HG03565 (cell line): ENCODE measurements at regions not wholly inside any gene's neighbourhood (a gene's known extent, or its start where the extent isn't known, plus 50 kb on each side); places are given as distances from the start of the nearest gene placed in this dataset.

Source experiments
- ATAC-seq: cut with Tn5 transposase; IDR thresholded peaks from one replicate; pipeline ENCODE4 v1.9.1; 2021; ENCODE audit warnings: mild to moderate bottlenecking, moderate library complexity; ENCODE audit not compliant: unreplicated experiment

DNA sequence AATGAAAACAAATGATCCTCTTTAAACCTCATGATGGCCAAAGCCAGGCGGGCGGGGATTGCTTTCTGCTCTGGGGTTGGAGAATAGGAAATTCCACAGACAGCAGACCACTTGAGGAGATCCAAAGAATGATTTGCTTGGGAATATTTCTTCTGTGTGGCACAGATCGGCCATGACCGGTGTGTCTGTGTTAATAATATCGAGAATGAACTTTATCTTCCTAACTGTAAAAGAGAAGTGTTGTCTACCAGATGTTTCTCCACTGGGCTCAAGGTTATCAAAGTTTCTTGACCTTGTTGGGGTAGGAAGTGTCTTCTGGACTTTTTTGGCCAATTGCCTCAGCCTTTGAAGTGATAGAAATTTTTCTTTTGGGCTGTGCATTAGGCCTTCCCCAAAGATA lies 186.6 kb upstream of the ZFHX3 start:
- ATAC-seq, result no peak

DNA sequence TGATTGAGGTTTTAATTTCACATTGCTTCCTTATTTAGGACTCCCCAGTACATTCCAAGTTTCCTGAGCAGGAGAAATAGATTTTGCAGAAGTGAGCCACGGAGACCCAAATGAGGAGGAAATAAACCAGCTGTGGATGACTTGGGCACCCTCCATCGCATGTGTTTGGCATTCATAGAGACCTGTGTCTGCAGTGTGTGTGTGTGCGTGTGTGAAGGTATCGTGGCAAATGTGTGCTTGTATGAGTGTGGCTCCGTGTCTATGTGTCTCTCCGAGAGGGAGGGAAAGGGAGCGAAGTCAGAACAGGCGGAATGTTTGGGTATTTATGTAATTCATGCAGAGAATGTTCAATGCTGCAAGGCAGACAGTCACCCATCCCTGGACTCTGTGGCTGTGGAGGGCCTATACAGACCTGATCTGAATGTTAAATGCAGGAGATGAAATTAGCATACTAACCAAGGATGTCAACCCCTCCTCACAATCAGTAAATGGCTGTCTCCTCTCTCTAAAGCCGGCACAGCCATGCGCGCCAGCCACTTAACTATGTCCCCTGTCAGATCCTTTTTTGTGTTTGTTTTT lies 186.0 kb upstream of the ZFHX3 start:
- ATAC-seq, result no peak

DNA sequence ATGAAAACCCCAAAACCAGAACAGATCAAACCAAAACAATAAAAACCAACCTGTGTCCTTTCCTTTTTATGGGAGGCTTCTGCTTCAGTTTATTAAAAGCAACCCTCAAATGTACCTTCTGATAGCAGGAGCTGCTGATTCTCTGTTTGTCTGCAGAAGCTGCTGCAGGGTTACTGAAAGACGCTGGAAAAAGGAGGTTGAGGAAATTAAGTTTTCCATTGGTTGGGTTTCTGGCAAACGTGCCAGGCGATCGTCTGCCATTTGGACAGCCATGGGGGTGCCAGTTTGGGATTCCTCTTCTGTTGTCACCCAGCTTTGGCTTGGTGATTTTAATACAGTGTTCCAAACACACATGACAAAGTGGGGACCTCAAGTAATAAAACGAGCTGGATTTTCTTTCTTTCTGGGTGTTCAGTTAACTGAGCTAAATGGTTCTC lies 185.4 kb upstream of the ZFHX3 start:
- no peak for ATAC-seq

DNA sequence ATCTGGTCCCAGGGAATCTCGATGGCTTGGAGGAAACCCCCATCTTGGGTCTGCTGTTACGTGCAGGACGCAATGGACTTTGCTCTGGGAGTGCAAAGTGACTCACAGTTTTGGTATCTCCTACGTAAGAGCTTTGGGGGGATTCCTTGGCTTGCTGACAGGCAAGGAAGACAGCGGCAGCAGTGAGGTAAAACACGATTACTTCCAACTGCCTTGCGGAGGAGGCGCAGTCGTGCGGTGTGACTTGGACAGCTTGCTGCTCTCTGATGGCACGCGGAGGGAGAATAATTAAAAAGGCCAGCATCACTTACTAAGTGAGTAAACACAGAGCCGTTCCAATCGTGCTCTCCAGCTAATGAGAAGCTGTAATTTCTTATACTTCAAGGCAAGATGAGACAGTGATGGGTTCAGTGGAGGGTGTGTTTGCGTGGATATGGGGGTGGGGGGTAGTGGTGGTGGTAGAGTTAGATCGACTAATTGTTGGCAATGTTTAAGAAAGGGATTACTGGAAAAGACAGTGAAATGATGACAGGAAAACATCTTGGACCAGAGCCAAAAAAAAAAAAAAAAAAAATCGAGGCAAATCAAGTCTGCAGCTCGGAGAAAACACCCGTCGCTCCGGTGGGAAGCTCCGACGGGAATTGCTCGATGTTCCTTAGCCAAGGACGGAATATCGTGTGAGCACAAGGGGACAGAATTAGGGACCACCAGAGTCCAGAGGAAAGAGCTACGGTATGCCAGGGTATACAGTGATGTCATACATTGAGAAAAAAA lies 184.8 kb upstream of the ZFHX3 start:
- ATAC-seq, result no peak

DNA sequence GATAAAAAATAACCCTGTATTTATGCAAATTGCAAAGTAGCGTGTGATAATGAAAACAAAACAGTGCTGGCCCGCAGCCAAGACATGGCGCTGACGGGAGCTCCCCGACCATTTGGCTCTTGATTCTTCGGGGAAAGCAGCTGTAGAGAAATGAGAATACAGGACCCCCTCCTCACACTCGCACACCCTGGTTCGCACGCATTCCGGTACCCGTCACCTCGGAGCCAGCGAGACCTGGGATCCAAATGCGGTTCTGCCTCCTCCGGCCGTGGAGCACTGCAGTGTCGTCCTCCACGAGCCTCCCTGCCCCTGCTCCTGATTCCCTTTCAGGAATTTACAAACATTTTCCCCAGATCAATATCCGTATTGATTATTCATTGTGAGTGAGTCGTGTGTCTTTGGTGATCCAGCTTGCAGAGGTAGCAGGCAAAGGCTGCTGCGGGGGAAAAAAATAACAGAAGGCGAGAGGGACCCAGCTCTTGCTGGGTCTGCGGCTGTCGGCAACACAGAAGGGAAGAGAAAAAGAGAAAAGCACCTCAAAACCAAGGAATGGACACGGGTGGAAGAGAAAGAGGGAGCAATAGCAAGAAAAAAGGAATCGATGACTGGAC lies 184.1 kb upstream of the ZFHX3 start:
- ATAC-seq, result no peak

DNA sequence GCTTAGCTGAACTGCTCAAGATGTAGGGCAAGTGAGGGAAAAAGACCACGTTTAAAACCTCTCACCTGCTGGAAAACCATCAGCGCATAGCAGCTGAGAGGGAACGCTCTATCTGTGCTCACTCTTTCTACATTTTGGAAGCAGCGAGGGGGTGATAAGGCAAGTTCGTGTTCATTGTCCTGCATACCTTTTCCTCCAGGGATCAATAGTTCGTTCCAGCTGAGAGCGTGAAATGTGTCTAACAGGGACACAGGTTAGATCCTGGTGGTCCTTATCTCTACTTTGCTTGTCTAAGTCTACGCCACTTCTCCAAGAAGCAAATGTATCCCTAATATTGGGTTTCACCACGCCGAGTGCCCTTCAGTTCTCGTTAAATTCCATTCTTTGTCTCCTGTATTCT lies 183.5 kb upstream of the ZFHX3 start:
- no peak for ATAC-seq

DNA sequence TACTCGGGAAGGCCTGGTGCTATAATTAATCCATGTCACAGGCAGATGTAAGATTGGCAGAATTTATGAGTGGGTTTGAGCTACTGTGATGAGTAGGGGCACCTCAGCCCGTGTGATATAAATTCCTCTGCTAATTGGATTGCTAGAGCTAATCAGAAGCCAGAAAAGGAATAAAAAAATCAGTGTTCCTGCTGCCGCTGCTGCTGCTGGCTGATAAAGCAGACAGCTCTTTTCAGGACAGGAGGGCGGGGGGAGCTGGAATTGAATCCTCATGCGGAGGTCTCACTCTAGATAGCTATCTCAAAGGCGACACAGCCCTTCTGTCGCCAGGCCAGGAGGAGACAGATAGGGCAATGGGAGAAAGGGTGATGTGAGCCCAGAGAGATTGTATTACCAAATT lies 182.7 kb upstream of the ZFHX3 start:
- no peak for ATAC-seq

DNA sequence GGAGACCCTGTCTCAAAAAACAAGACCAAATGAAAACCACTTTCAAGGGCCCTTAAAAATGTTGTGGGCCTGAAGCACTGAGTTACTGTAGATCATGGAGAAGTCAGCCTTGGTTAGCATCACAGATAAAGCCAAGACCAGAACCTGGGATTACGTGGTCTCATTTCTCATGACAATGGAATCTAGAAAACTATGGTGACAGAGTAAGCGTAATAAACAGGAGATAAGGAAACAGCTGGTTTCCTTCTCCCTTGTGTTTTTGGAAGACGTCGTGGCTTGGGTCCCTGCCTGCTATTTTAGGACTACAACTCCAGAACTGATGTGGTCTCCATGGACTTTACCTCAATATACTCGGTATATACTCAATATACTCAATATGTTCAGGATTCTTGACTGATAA lies 180.7 kb upstream of the ZFHX3 start:
- ATAC-seq, result no peak

DNA sequence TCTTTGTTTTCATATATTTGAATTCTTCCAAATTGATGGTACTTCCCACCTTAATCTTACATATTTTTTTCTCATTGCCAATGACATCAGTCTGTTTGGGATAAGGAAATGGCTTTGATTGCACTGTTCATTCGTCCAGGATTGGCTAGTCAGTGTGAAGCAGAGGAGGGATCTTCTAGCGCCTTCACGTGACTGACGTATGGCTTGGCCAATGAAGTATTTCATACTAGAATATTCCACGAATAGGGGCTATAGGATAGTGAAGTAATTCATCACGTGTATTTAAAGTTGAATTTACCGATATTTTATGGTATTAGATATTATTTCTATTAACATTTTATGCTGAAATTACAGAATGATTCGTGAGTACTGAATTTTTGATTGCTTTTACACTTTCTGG lies 178.7 kb upstream of the ZFHX3 start:
- no peak for ATAC-seq

DNA sequence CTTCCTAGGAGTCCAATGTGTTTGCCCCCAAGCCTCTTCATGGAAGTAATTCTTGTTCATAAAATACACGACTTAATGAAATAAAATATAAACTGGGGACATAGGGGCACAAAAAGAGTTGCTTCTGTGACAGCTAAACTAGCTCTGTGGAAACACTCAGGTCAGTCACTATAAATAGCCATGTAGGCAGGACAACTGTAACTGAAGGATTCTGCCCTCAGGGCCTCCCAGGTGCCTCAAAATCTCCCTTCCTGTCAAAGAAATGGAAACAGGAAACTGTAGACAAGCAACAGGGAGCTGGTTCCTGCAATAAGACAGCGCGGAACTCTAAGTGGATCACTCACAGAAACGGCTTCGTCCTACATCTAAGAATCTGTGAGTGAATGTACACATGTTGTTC lies 178.1 kb upstream of the ZFHX3 start:
- ATAC-seq, result no peak

DNA sequence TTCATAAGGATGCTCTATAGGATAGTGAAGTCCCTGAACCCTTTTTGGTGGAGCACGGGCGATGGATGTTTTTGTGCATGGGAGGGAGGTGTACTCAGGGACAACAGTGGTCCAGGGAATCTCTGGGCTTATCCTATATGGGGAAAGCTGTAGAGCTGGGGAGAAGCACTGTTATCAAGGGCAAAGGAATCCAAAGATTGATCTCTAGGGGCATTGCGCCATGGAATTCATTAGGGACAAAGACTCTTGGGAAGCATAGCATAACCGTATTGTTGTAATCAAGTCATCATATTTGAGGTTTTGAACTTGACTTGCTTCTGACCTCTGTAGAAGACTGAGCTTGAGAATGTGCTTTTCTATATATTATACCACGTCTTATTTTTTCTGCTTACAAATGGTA lies 172.9 kb upstream of the ZFHX3 start:
- ATAC-seq, result no peak

DNA sequence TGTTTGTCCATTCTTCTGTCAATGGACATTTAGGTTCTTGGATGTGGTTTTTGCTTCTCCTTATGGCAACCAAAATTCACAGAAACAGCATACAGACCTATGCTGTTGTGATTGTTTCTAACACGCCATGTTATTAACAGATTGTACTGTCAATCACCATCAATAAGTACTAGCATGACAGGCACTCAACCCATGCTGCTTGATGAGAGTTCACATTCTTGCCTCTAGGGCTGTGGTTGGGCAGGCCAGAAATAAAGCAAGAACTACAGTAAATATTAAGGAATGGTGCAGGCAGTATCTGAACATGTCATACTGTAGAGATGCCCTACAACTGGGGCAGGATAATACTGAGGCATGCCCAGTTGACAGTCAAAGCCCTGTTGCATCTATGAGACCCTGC lies 171.2 kb upstream of the ZFHX3 start:
- ATAC-seq, result no peak

DNA sequence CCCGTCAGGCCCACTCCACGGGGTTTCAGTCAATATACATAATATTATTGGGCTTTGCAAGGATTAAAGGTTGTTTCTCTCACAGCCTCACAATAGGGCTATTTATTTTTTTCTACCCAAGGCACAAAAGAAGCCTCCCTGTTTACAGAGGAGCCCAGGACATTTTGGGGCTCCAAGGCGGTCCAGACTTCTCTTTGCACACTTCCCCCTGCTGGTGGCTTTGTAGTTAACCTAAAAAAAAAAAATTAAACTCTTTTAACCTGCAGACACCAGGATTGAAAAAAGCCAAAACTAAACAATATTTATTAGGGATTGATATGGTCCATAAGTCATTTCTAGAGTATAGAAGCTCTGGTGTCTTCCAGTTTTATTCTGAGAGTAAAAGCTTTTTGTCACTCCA lies 169.7 kb upstream of the ZFHX3 start:
- no peak for ATAC-seq

DNA sequence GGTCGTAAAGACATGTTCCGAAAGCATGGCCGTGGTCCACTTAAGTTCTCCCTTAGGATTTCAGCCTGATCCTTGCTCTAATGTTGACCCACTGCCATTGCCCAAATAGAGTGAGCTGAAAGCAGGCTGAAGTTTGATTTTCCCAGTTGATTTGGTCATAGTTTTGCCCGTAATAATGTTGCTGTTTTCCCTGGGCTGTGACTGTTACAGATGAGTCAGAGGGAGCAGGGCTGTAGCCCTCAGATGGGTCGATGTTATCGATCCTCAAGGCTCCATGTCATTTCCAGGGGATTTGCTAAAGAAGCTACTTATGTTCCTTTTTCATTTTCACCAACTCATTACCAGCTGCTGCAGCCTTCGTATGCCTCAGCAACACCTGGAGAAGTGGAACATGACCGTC lies 169.0 kb upstream of the ZFHX3 start:
- ATAC-seq, result no peak

DNA sequence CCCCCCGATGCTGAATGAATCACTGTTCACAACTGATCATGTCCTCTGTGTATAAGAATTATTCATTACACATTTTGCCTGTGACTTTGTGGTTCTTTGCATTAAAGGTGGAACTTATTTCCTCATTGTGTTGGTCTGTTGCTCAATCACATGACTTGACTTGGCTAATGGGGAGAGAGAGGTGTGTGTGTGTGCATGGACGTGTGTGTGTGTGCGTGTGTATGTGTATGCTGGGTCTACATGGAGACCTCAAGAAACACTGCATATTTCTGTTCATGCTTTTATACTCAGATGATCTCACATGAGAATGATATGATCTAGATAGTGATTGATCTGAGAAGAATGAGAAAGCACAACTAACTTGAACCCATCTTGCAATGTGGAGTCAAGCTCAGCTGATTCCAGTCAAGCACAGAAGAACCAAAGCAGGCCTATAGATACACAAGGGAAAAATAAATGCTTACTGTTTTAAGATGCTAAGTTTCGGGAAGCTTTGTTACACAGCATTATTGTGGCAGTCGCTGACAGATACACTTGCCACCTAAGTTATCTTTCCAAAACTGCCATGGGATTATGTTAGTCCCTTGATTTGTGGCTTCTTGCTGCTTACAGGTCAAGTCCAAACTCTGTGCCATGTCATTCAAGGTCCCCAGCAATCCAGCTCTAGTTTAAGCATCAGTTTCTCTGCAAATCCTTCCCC lies 167.9 kb upstream of the ZFHX3 start:
- no peak for ATAC-seq

DNA sequence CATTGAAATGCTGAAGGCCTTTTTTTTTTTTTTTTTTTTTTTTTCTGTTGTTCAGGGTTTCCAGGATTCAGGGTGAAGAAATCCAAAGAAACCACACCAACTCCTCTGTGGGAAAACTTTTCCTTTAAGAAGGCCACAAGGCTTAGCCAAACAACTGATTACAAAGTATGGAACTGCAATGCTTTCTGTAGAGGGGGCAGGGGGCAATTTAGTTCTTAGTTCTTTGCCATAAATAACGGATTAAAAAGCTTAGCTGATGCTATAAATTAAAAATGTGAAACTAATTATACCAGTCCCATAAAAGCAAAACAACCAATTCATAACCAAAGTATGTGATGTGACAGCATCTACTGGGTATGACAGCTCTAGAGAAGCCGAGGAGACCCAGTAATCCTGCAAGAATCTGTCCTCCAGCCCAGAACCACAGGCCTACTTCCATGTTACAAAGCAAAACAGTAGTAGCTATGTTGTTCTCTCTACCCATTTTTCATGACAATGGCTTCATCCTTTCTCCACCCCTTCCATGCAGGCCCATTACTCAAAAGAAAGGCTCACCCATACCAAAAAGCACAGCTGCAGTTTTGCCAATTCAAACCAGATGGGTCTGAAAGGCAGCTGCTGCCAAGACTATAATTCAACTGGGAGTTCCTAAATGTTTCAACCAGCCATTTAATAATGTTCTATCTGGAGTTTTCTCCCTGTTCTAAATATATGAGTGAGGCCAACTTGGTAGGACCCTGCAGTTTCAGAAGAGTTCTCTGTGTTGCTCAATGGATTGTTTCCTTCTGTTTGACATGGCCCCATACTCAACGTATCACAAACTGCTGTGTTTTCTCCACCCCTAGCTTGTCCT lies 167.1 kb upstream of the ZFHX3 start:
- ATAC-seq, result no peak

DNA sequence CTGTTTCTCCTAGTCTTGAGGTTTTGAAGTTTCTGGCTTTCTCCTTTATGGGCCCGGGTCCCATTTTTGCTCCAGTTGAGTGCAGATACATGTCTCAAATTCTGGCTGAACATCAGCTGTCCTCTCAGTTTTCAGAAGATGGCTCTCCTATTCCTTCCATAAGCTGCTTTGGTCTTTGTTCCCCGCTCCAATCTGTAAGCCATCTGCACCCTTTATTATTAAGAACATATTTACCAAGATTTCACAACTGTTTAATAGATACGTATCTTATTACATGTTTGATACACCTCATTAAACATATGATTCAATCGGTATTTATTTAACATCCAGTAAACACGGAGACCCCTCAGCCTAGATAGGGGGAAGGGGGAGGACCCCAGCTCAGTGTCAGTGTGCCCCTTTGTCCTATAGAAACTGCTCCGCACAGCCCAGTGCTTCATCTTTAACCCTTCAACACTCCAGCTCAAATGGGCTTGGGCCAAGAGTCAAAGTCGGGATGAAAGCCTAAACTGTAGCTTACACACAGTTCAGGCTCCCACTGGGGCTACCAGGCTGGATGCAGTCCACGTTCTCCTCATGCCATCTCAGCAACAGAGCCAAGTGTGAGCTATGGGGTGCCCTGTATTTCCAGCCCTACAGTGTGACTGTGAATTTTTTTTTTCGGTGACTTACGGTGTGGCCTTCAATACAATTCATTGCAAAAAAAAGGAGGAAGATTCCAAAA lies 166.0 kb upstream of the ZFHX3 start:
- ATAC-seq, result no peak

DNA sequence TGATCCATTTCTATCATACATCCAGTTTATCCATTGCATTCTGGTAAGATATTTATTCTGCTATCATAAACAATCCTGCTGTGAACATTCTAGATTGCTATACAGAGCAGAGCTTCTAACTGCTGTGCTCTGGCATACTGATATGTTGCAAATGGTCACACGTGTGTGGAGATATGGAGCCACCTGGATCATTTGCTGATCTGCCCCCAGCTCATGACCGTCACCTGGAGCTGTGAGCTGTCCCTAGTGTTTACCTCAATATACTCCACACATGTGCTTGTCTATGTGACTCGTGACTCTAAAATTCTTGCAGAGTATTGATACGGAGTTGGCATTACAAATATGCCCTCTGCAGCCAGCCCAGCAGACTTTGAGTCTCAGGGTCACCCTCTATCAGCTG lies 164.5 kb upstream of the ZFHX3 start:
- ATAC-seq, result no peak

DNA sequence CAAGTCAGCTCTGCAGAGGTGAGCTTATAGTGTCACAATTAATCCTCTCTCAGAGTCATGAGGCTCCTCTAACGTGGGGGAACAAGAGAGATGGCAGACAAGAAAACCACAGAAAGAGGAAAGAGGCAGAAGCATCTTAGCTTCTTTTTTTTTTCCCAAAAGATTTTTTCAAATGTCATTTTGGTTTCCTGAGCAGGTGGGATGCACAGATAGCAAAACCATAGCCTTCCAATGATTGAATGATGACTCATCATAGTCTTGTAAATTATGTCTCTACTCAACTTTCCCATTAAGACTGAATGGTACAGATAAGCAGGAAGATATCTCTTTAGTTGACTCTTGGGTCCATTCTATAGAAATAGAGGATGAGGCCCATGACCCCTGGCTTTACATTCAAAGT lies 162.8 kb upstream of the ZFHX3 start:
- no peak for ATAC-seq

DNA sequence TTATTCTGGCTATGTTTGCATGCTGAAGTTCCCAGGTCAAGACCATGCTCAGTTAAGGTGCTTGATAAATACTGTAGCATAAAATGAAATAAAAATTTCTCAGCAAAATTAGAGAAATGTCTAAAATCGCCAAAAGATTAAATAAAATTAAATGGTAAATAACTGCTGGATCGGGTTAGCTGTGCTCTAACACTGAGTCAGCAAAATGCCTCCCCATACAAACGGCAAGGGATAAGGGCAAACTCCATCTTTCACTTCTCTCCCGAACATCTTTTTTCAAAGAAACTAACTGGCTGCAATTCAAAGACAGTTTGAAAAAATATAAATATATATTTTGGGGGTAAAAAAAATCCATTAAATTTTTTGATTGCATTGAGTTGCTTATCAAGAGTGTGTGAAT lies 162.2 kb upstream of the ZFHX3 start:
- ATAC-seq, result no peak
